ENCODE measurements at regions not wholly inside any gene's neighbourhood (a gene's known extent, or its start where the extent isn't known, plus 50 kb on each side); places are given as distances from the start of the nearest gene placed in this dataset.

DNA sequence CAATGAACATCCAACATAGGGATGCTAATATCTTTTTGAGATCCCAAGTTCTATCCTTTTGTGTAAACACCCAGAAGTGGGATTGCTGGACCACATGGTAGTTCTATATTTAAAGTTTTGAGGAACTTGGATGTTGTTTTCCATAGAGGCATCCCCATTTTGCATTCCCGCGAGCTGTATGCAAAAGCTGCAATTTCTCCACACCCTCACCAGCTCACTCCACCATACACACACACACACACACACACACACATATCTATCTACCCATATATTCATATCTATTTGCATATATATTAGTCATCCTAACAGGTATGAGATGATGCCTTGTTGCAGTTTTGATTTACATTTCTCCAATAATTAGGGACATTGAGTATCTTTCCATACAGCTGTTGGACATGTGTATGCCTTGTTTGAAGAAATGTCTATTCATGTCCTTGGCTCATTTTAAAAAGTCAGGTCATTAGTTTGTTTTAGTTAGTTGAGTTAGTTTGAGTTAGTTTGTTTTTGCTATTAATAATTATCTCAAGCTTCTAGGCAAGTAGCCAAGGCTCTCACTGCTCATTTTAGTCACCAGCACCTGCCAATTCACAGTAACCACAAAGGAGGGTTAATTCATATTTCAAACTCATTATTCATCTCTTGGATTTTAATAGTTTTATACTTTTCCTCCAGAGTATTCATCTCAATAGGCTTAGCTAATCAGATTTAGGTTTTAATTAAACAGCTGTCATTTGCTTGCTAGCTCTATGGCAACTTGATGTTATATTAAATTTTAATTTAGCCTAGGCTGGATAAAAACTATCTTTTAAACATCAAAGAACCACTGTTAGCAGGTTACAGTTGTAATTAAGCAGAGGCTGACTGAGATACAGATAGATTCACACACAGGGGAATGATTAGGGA lies 1435.9 kb upstream of the TMEM132C start:
- in situ Hi-C loops (cut with MboI; ENCODE audit: low pct_unique_long_range_greater_than_20kb, low sequenced_read_pairs, unreplicated experiment) = no loop called here
- no peak for DNase-seq (ENCODE audit: low spot score)
- TF ChIP-seq, protein P1, sequence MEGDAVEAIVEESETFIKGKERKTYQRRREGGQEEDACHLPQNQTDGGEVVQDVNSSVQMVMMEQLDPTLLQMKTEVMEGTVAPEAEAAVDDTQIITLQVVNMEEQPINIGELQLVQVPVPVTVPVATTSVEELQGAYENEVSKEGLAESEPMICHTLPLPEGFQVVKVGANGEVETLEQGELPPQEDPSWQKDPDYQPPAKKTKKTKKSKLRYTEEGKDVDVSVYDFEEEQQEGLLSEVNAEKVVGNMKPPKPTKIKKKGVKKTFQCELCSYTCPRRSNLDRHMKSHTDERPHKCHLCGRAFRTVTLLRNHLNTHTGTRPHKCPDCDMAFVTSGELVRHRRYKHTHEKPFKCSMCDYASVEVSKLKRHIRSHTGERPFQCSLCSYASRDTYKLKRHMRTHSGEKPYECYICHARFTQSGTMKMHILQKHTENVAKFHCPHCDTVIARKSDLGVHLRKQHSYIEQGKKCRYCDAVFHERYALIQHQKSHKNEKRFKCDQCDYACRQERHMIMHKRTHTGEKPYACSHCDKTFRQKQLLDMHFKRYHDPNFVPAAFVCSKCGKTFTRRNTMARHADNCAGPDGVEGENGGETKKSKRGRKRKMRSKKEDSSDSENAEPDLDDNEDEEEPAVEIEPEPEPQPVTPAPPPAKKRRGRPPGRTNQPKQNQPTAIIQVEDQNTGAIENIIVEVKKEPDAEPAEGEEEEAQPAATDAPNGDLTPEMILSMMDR (IDR thresholded peaks at IDR 0.05; ENCODE audit: extremely low read depth, insufficient read depth, missing control alignments) = no peak

DNA sequence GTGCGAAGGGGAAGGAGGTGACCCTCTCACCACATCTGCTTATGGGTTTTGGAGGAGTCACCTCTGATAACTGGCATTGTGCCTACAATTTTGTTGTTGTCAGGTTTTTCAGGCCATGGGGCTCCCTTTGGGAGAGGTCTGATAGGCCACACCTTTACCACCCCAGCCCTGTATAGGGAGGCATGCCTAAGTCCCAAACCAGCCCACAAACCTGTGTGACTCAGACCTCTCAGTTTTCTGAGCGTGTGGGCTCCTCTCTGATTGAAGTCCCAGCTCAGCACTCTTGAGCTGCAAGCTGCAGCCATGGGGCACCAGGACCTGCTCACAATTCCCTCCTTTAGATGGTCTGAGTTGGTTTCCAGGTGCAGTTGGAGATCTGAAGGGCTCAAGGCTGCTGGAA lies 1429.3 kb upstream of the TMEM132C start:
- TF ChIP-seq, protein P1 (IDR thresholded peaks at IDR 0.05; ENCODE audit: extremely low read depth, insufficient read depth, missing control alignments) = no peak
- no peak for DNase-seq (ENCODE audit: low spot score)
- in situ Hi-C loops (cut with MboI; ENCODE audit: low pct_unique_long_range_greater_than_20kb, low sequenced_read_pairs, unreplicated experiment) = no loop called here

DNA sequence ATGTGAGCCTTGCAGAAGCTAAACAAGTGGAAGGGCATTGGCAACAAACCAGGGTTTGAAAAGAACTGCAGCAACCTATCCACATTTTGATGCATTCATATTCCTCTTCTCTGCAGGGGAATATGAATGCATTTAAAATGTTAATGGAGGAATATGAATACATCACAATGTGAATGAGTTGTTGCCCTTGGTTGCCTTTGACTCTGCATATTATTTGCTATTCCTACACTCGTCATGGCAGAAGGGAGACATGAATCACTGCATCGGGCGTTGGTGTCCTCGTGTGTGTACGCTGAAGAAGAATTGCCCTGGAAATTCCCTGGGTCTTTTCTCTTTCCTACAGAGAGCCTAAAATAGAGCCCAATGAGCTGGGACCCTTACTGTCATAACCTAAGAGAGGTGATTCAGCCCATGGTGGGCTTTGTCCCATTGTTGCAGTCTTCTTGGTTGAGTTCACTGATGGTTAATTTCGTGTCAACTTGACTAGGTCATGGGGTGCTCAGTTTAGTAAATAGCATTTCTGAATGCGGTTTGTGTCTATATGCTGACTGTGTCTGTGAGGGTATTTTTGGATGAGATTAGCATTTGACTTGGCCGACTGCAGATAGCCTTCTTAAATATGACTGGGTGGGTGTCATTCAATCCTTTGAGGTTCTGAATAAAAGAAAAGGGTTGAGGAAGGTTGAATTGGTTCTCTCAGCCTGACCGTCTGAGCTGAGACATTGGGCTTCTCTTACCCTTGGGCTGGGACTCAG lies 1422.9 kb upstream of the TMEM132C start:
- DNase-seq (ENCODE audit: low spot score) = no peak
- in situ Hi-C loops (cut with MboI; ENCODE audit: low pct_unique_long_range_greater_than_20kb, low sequenced_read_pairs, unreplicated experiment) = no loop called here
- TF ChIP-seq, protein P1 (IDR thresholded peaks at IDR 0.05; ENCODE audit: extremely low read depth, insufficient read depth, missing control alignments) = no peak

- in situ Hi-C loops (cut with MboI; ENCODE audit: low pct_unique_long_range_greater_than_20kb, low sequenced_read_pairs, unreplicated experiment) = no loop called here
- no peak for DNase-seq (ENCODE audit: low spot score)
- TF ChIP-seq, protein P1 (IDR thresholded peaks at IDR 0.05; ENCODE audit: extremely low read depth, insufficient read depth, missing control alignments) = no peak
Measured at GRCh38 chr12:126847005-126847629, 1419.9 kb upstream of the TMEM132C start.

DNA sequence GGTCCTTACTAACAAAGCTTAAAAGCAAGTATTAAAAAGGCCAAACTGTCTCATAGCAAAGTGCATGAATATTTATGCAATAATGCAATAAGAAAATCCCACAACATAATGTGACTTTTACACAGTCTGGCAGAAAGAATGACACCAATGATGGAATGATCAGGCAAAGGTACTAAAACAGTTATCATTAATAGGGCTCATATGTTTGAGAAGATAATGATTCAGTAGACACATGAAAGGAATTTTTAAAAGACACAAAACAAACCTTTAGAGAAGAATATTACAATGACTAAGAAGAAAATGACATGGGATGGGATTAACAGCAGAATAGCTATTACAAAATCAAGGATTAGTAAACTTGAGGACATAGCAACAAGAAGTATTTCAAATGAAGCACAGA lies 1411.2 kb upstream of the TMEM132C start:
- TF ChIP-seq, protein P1 (IDR thresholded peaks at IDR 0.05; ENCODE audit: extremely low read depth, insufficient read depth, missing control alignments) = no peak
- in situ Hi-C loops (cut with MboI; ENCODE audit: low pct_unique_long_range_greater_than_20kb, low sequenced_read_pairs, unreplicated experiment) = no loop called here

DNA sequence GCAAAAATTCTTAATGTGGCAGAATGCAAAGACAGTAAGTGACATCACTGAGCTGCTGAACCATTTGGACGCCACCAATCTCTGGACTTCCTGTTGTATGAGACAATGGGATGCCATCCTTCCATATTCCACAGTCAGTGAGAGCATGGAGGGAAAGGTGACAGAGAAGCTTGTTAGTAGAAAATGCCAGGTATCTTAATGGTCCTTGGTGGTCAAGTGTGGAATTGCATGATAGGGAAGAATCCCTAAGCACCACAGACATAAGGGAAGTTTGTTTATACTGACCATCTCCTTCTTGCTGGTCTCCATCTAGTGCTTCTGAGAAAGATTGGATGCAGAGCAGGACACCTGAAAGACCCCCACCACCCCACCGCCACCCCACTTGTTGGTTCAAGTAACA lies 1410.0 kb upstream of the TMEM132C start:
- DNase-seq (ENCODE audit: low spot score) = no peak
- TF ChIP-seq, protein P1 (IDR thresholded peaks at IDR 0.05; ENCODE audit: extremely low read depth, insufficient read depth, missing control alignments) = no peak
- in situ Hi-C loops (cut with MboI; ENCODE audit: low pct_unique_long_range_greater_than_20kb, low sequenced_read_pairs, unreplicated experiment) = no loop called here

More for the DNA sequence above, 1411.2 kb upstream of the TMEM132C start:
- DNase-seq (ENCODE audit: low spot score) = no peak

Data from GM13977 (cell line).